ENCODE measurements at regions not wholly inside any gene's neighbourhood (a gene's known extent, or its start where the extent isn't known, plus 50 kb on each side); places are given as distances from the start of the nearest gene placed in this dataset.
A peak's percentile ranks its signal among the peaks of the same experiment; 100 is the strongest.

GRCh38 chr4:123090886-123091285, 168.5 kb upstream of the NUDT6 start:
- no peak for DNase-seq (ENCODE audit: extremely low spot score)
- Histone ChIP-seq H3K9me3 (no peaks in the 10 kb centered on the region), H3K4me1 (no peaks in the 10 kb centered on the region), H3K36me3 (peaks cover 0 to 18% (median 11%) of the 10 kb centered on the region in 4 donors), H3K27ac (replicated peaks in 1 of 4) (no peak overlapping the region), H3K4me3 (no peak overlapping the region), H3K27me3 (no peaks in the 10 kb centered on the region)
- TF ChIP-seq POLR2A (IDR thresholded peaks at IDR 0.05; ENCODE audit: low read depth) = no peak
- TF ChIP-seq POLR2AphosphoS5 (IDR thresholded peaks at IDR 0.05) = no peak
- TF ChIP-seq CTCF (IDR thresholded peaks at IDR 0.05) = no peak
- TF ChIP-seq EP300 (IDR thresholded peaks at IDR 0.05) = no peak
- intact Hi-C loops (cut with DNase I) = no loop called here
- 76% methylated on average over 2 of the region's 2 CpGs for WGBS

DNA sequence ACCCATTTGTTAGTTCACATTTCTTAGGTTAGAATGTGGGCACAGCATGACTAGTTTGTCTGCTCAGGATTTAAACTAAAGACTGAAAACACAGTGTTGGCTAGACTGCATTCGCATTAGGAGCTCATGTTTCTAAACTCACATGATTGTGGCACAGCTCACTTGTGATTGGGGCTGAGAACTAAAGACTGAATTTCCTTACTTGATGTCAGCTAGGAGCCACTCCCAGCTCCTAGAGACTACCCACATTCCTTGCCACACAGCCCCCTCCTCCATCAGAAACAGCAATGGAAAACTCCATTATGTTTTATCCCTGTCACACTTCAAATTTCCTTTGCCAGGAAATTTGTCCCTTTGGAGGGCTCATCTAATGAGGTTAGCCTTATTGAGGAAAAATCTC, 170.2 kb upstream of the NUDT6 start:
- TF ChIP-seq EP300 (IDR thresholded peaks at IDR 0.05) (no peak), POLR2AphosphoS5 (IDR thresholded peaks at IDR 0.05) (no peak), POLR2A (IDR thresholded peaks at IDR 0.05; ENCODE audit: low read depth) (no peak), CTCF (IDR thresholded peaks at IDR 0.05) (no peak)
- 77% methylated on average over 1 of the region's 1 CpG for WGBS
- intact Hi-C loops (cut with DNase I) = no loop called here

GRCh38 chr4:123093236-123093635, 170.8 kb upstream of the NUDT6 start:
- WGBS = 94% methylated on average over 3 of the region's 3 CpGs
- no peak for TF ChIP-seq POLR2A (IDR thresholded peaks at IDR 0.05; ENCODE audit: low read depth)
- no peak for TF ChIP-seq POLR2AphosphoS5 (IDR thresholded peaks at IDR 0.05)
- TF ChIP-seq CTCF (IDR thresholded peaks at IDR 0.05) = no peak
- intact Hi-C loops (cut with DNase I) = no loop called here
- Histone ChIP-seq H3K4me3 (no peak overlapping the region), H3K27me3 (no peaks in the 10 kb centered on the region), H3K27ac (replicated peaks in 1 of 4) (no peak overlapping the region), H3K4me1 (no peaks in the 10 kb centered on the region), H3K36me3 (peaks cover 0 to 18% (median 11%) of the 10 kb centered on the region in 4 donors), H3K9me3 (no peaks in the 10 kb centered on the region)
- no peak for DNase-seq (ENCODE audit: extremely low spot score)

More for the DNA sequence above, 170.2 kb upstream of the NUDT6 start:
- DNase-seq (ENCODE audit: extremely low spot score) = no peak
- Histone ChIP-seq H3K27ac (replicated peaks in 1 of 4) (no peak overlapping the region), H3K4me1 (no peaks in the 10 kb centered on the region), H3K27me3 (no peaks in the 10 kb centered on the region), H3K36me3 (peaks cover 0 to 18% (median 11%) of the 10 kb centered on the region in 4 donors), H3K4me3 (no peak overlapping the region), H3K9me3 (no peaks in the 10 kb centered on the region)

DNA sequence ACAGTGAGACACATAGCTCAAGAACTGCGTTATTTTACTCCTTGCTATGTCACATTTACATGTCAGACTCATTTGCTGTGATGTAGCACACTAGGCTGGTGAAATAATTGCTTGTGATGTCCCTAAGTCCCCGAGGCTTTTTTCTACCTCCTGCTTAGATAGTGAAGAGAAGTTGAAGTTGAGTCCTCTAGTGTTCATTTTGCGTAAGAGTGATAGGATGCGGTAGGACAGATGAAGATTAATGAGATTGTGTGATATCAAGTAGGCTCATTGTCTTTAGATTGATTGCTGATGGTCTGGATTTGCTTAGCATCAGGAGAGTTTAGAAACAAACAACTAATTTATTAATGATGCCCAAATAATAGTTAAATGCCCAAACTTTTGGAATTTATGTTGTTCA, 173.6 kb upstream of the NUDT6 start:
- Histone ChIP-seq H3K27me3 (no peaks in the 10 kb centered on the region), H3K4me3 (no peak overlapping the region), H3K36me3 (peaks cover 0 to 11% (median 5%) of the 10 kb centered on the region in 4 donors), H3K27ac (replicated peaks in 1 of 4) (no peak overlapping the region), H3K4me1 (no peaks in the 10 kb centered on the region), H3K9me3 (no peaks in the 10 kb centered on the region)
- intact Hi-C loops (cut with DNase I) = no loop called here
- no peak for DNase-seq (ENCODE audit: extremely low spot score)
- TF ChIP-seq EP300 (IDR thresholded peaks at IDR 0.05) (no peak), CTCF (IDR thresholded peaks at IDR 0.05) (no peak), POLR2A (IDR thresholded peaks at IDR 0.05; ENCODE audit: low read depth) (no peak), POLR2AphosphoS5 (IDR thresholded peaks at IDR 0.05) (no peak)
- 92% methylated on average over 4 of the region's 4 CpGs for WGBS

DNA sequence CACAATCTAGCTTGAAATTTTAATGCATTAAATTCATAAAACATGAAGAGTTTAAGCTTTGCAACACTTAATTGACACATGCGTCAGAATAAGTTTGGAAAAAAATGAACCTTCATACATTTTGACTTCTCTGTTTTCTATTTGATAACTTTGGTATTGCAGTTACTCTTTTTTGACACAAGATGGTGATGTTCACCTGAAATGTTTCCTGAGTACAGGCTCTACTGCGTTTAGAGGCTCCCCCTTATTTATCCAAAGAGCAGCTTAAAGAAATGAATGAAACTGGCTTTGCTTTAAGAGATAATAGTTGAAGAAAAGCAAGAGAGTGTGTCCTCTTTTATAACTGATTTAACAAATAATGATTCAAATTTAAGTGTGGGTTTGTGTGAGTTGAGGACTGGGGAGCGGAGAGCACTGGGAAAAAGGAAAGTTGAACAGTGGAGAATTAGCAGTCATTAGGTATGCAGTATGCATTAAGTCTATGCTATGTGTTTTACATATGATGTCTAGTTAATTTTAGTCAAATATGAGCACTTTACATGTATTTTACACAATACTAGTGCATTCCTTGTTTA, 180.6 kb upstream of the NUDT6 start:
- no peak for DNase-seq (ENCODE audit: extremely low spot score)
- Histone ChIP-seq H3K4me3 (no peak overlapping the region), H3K27ac (replicated peaks in 1 of 4) (no peak overlapping the region), H3K27me3 (no peaks in the 10 kb centered on the region), H3K9me3 (no peaks in the 10 kb centered on the region), H3K4me1 (peaks cover 0 to 15% (median 9%) of the 10 kb centered on the region in 4 donors), H3K36me3 (peaks cover 0 to 10% (median 0%) of the 10 kb centered on the region in 4 donors)
- TF ChIP-seq EP300 (IDR thresholded peaks at IDR 0.05) = no peak
- peak; percentile 73 to 85 (median 78) for TF ChIP-seq CTCF (IDR thresholded peaks at IDR 0.05)
- 51% methylated on average over 3 of the region's 3 CpGs for WGBS
- intact Hi-C loops (cut with DNase I) = loop anchor here (5.0 to 10.0 kb wide), 4 partner anchors 562 to 1219 kb away; no protein-coding TSS in a partner anchor

Measured in esophagus muscularis mucosa (tissue), 4 donors.